Sigmoid colon (tissue), 6 donors: ENCODE measurements at regions not wholly inside any gene's neighbourhood (a gene's known extent, or its start where the extent isn't known, plus 50 kb on each side); places are given as distances from the start of the nearest gene placed in this dataset.

Experiments
- DNase-seq: peaks from one replicate; pipeline ENCODE4 v3.0.0-alpha.2; 2019
- H3K27ac ChIP-seq, 4 donors: fragments of 200-600 bp; sonication (generic); one replicate each; pipeline ENCODE4 v1.5.1; 2016 to 2019; ENCODE audit warnings: mild to moderate bottlenecking in 1 of 4
- H3K27me3 ChIP-seq, 3 donors: fragments of 200-600 bp; sonication (generic); one replicate each; pipeline ENCODE4 v1.5.1; 2019; ENCODE audit warnings: mild to moderate bottlenecking in 1 of 3
- H3K36me3 ChIP-seq, 4 donors: fragments of 200-600 bp; sonication (generic); one replicate each; pipeline ENCODE4 v1.5.1; 2016 to 2019
- H3K4me1 ChIP-seq, 4 donors: fragments of 200-600 bp; sonication (generic); one replicate each; pipeline ENCODE4 v1.5.1; 2017 to 2019
- H3K4me3 ChIP-seq, 4 donors: fragments of 200-600 bp; sonication (generic); one replicate each; pipeline ENCODE4 v1.5.1; 2017 to 2019; ENCODE audit warnings: mild to moderate bottlenecking in 2 of 4, moderate library complexity in 1 of 4
- H3K9me3 ChIP-seq, 4 donors: fragments of 200-600 bp in 3 of 4; sonication (generic) in 3 of 4; one replicate each; pipeline versions ENCODE4 v1.5.1 to v1.6.1; 2013 to 2019
- EP300 ChIP-seq, 4 donors: sonication (generic); formaldehyde crosslinking; IDR thresholded peaks; one replicate each; pipeline ENCODE4 v1.6.1; 2017; ENCODE audit warnings: antibody characterized with exemption in 4 of 4
- POLR2A ChIP-seq, 2 donors: fragments of 450-650 bp; IDR thresholded peaks; one replicate each; pipeline ENCODE4 v1.6.1; 2016; ENCODE audit warnings: antibody characterized with exemption in 2 of 2, mild to moderate bottlenecking in 2 of 2, moderate library complexity in 2 of 2
- POLR2AphosphoS5 ChIP-seq, 4 donors: sonication (generic); formaldehyde crosslinking; IDR thresholded peaks; one replicate each; pipeline ENCODE4 v1.6.1; 2017; ENCODE audit warnings: antibody characterized with exemption in 4 of 4
- WGBS, 2 donors: extraction: QIAGEN DNeasy Blood & Tissue Kit; methylation state at CpG; one replicate each; pipeline ENCODE4 v1.1.7; 2013; 5-methylcytosine and 5-hydroxymethylcytosine counted together
- intact Hi-C: fragments of 100-400 bp; cut with DNase I; formaldehyde crosslinking; loops from one replicate; pipeline ENCODE4 v1.15.1; 2023
- TF ChIP-seq, protein P1 (sequence below), 4 experiments: fragments of 450-650 bp in 3 of 4; fragments of 200-600 bp in 1 of 4; IDR thresholded peaks; one replicate each; pipeline ENCODE4 v1.5.1; 2016 to 2019; ENCODE audit warnings: antibody characterized with exemption in 4 of 4, mild to moderate bottlenecking in 3 of 4, moderate library complexity in 2 of 4
- donor health status: healthy with polysubstance abuse.
- donor health status: healthy.

GRCh38 chr2:171214093-171214492 lies 53.4 kb upstream of the TLK1 start:
- Histone ChIP-seq H3K36me3 (no peaks in the 10 kb centered on the region), H3K4me3 (no peak overlapping the region), H3K4me1 (peaks cover 0 to 16% (median 8%) of the 10 kb centered on the region in 4 donors), H3K27ac (no peak overlapping the region), H3K9me3 (no peaks in the 10 kb centered on the region), H3K27me3 (no peaks in the 10 kb centered on the region)
- TF ChIP-seq POLR2A (IDR thresholded peaks at IDR 0.05) (no peak), POLR2AphosphoS5 (IDR thresholded peaks at IDR 0.05) (no peak), EP300 (IDR thresholded peaks at IDR 0.05) (no peak)
- TF ChIP-seq, protein P1, sequence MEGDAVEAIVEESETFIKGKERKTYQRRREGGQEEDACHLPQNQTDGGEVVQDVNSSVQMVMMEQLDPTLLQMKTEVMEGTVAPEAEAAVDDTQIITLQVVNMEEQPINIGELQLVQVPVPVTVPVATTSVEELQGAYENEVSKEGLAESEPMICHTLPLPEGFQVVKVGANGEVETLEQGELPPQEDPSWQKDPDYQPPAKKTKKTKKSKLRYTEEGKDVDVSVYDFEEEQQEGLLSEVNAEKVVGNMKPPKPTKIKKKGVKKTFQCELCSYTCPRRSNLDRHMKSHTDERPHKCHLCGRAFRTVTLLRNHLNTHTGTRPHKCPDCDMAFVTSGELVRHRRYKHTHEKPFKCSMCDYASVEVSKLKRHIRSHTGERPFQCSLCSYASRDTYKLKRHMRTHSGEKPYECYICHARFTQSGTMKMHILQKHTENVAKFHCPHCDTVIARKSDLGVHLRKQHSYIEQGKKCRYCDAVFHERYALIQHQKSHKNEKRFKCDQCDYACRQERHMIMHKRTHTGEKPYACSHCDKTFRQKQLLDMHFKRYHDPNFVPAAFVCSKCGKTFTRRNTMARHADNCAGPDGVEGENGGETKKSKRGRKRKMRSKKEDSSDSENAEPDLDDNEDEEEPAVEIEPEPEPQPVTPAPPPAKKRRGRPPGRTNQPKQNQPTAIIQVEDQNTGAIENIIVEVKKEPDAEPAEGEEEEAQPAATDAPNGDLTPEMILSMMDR (IDR thresholded peaks at IDR 0.05) = no peak
- DNase-seq = no peak
- intact Hi-C loops = loop anchor here (10.0 kb wide), 1 partner anchor 101 kb away; no protein-coding TSS in a partner anchor
- 95 to 97% methylated on average over 5 of the region's 5 CpGs for WGBS, 2 donors

DNA sequence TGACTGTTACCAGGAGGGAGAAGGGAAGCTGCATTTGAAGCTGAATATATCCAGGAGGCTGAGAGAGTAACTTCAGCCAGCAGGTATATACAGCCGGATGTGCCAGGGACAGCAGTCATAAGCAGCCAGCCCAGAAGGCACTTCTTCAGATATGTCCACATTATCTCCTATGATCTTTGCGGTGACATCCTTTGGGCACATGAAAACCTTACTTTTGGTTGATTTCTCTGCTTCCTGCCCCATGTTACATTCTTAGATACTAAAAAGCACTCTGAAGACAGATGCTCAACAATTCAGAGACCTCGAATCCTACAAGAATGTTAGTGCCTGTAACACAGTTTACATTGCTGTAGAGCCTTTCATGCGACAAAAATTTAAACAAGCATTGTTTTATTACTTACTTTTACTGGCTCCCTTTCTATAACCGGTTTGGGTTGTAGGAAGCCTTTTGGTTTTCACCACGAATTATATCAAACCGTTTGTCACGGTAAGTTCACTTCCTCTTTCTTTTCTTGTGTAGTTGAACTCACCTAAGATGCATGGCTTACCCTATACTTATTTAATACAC lies 50.3 kb upstream of the TLK1 start:
- Histone ChIP-seq H3K27ac (peak overlapping the region in 2 of 4 donors; percentile 39 to 57), H3K27me3 (no peaks in the 10 kb centered on the region), H3K36me3 (no peaks in the 10 kb centered on the region), H3K4me1 (peaks cover 0 to 16% (median 8%) of the 10 kb centered on the region in 4 donors), H3K9me3 (no peaks in the 10 kb centered on the region), H3K4me3 (peak overlapping the region in 2 of 4 donors; percentile 10 to 22)
- no peak for DNase-seq
- intact Hi-C loops = loop anchor here (10.0 kb wide), 1 partner anchor 104 kb away; no protein-coding TSS in a partner anchor
- WGBS, 2 donors = 15 to 18% methylated on average over 8 of the region's 8 CpGs
- TF ChIP-seq EP300 (IDR thresholded peaks at IDR 0.05) (no peak), POLR2AphosphoS5 (IDR thresholded peaks at IDR 0.05) (no peak), POLR2A (IDR thresholded peaks at IDR 0.05) (no peak)
- TF ChIP-seq, protein P1 (IDR thresholded peaks at IDR 0.05) = no peak
